ENCODE measurements at regions not wholly inside any gene's neighbourhood (a gene's known extent, or its start where the extent isn't known, plus 50 kb on each side); places are given as distances from the start of the nearest gene placed in this dataset.

GRCh38 chr5:147981074-147981473 lies 74.7 kb upstream of the C5orf46 start:
- no peak for TF ChIP-seq FOXM1 (IDR thresholded peaks at IDR 0.05; ENCODE audit: borderline replicate concordance)
- TF ChIP-seq PKNOX1 (IDR thresholded peaks at IDR 0.05), result no peak
- no peak for TF ChIP-seq LEF1 (IDR thresholded peaks at IDR 0.05; ENCODE audit: borderline replicate concordance)
- no peak for TF ChIP-seq FOXK2 (IDR thresholded peaks at IDR 0.05)
- no peak for TF ChIP-seq L3MBTL2 (conservative IDR thresholded peaks at IDR 0.05)
- no peak for TF ChIP-seq CTBP1 (IDR thresholded peaks at IDR 0.05; ENCODE audit: borderline replicate concordance)
- TF ChIP-seq BHLHE40 (IDR thresholded peaks at IDR 0.05; ENCODE audit: borderline replicate concordance), result no peak
- TF ChIP-seq ELF4 (IDR thresholded peaks at IDR 0.05), result no peak
- no peak for TF ChIP-seq SUZ12 (IDR thresholded peaks at IDR 0.05)
- no peak for TF ChIP-seq SP1 (IDR thresholded peaks at IDR 0.05)
- no peak for TF ChIP-seq FOXA1 (IDR thresholded peaks at IDR 0.05)
- TF ChIP-seq ZNF384 (IDR thresholded peaks at IDR 0.05), result no peak
- TF ChIP-seq TARDBP (IDR thresholded peaks at IDR 0.05), result no peak
- TF ChIP-seq NFRKB (IDR thresholded peaks at IDR 0.05), result no peak
- TF ChIP-seq HDGF (IDR thresholded peaks at IDR 0.05; ENCODE audit: borderline replicate concordance), result no peak
- TF ChIP-seq ARNT (IDR thresholded peaks at IDR 0.05), result no peak
- ChIA-PET CTCF (no interaction called here), POLR2A (no interaction called here)
- no peak for DNase-seq (ENCODE audit: extremely low spot score)

- TF ChIP-seq FOXA1 (IDR thresholded peaks at IDR 0.05), result no peak
- TF ChIP-seq NFRKB (IDR thresholded peaks at IDR 0.05), result no peak
- no peak for TF ChIP-seq ZNF384 (IDR thresholded peaks at IDR 0.05)
- TF ChIP-seq HDGF (IDR thresholded peaks at IDR 0.05; ENCODE audit: borderline replicate concordance), result no peak
- TF ChIP-seq FOXK2 (IDR thresholded peaks at IDR 0.05), result no peak
- no peak for TF ChIP-seq SP1 (IDR thresholded peaks at IDR 0.05)
- no peak for TF ChIP-seq ELF4 (IDR thresholded peaks at IDR 0.05)
- no peak for TF ChIP-seq FOXM1 (IDR thresholded peaks at IDR 0.05; ENCODE audit: borderline replicate concordance)
- TF ChIP-seq L3MBTL2 (conservative IDR thresholded peaks at IDR 0.05), result no peak
- no peak for TF ChIP-seq TARDBP (IDR thresholded peaks at IDR 0.05)
- TF ChIP-seq CTBP1 (IDR thresholded peaks at IDR 0.05; ENCODE audit: borderline replicate concordance), result no peak
- no peak for TF ChIP-seq LEF1 (IDR thresholded peaks at IDR 0.05; ENCODE audit: borderline replicate concordance)
- TF ChIP-seq SUZ12 (IDR thresholded peaks at IDR 0.05), result no peak
- TF ChIP-seq ARNT (IDR thresholded peaks at IDR 0.05), result no peak
- TF ChIP-seq PKNOX1 (IDR thresholded peaks at IDR 0.05), result no peak
- no peak for DNase-seq (ENCODE audit: extremely low spot score)
- CTCF ChIA-PET, result no interaction called here
- POLR2A ChIA-PET, result no interaction called here
These were observed 73.4 kb upstream of the C5orf46 start for GRCh38 chr5:147979761-147980160.

- POLR2A ChIA-PET, result no interaction called here
- no peak for DNase-seq (ENCODE audit: extremely low spot score)
- CTCF ChIA-PET, result no interaction called here
- TF ChIP-seq FOXA1 (IDR thresholded peaks at IDR 0.05) (no peak), ARNT (IDR thresholded peaks at IDR 0.05) (no peak), LEF1 (IDR thresholded peaks at IDR 0.05; ENCODE audit: borderline replicate concordance) (no peak), FOXK2 (IDR thresholded peaks at IDR 0.05) (no peak), PKNOX1 (IDR thresholded peaks at IDR 0.05) (no peak), ZNF384 (IDR thresholded peaks at IDR 0.05) (no peak), FOXM1 (IDR thresholded peaks at IDR 0.05; ENCODE audit: borderline replicate concordance) (no peak), BHLHE40 (IDR thresholded peaks at IDR 0.05; ENCODE audit: borderline replicate concordance) (no peak), TARDBP (IDR thresholded peaks at IDR 0.05) (no peak), SUZ12 (IDR thresholded peaks at IDR 0.05) (no peak), HDGF (IDR thresholded peaks at IDR 0.05; ENCODE audit: borderline replicate concordance) (no peak), SP1 (IDR thresholded peaks at IDR 0.05) (no peak), NFRKB (IDR thresholded peaks at IDR 0.05) (no peak), ELF4 (IDR thresholded peaks at IDR 0.05) (no peak), CTBP1 (IDR thresholded peaks at IDR 0.05; ENCODE audit: borderline replicate concordance) (no peak), L3MBTL2 (conservative IDR thresholded peaks at IDR 0.05) (no peak)
These were observed 65.9 kb upstream of the C5orf46 start for GRCh38 chr5:147972076-147972840.

GRCh38 chr5:147971472-147971871 lies 65.1 kb upstream of the C5orf46 start:
- no peak for DNase-seq (ENCODE audit: extremely low spot score)
- TF ChIP-seq FOXK2 (IDR thresholded peaks at IDR 0.05), result no peak
- no peak for TF ChIP-seq ARNT (IDR thresholded peaks at IDR 0.05)
- no peak for TF ChIP-seq SUZ12 (IDR thresholded peaks at IDR 0.05)
- TF ChIP-seq ELF4 (IDR thresholded peaks at IDR 0.05), result no peak
- no peak for TF ChIP-seq LEF1 (IDR thresholded peaks at IDR 0.05; ENCODE audit: borderline replicate concordance)
- no peak for TF ChIP-seq ZNF384 (IDR thresholded peaks at IDR 0.05)
- POLR2A ChIA-PET, result no interaction called here
- CTCF ChIA-PET, result no interaction called here

GRCh38 chr5:147968855-147969254 lies 62.5 kb upstream of the C5orf46 start:
- ChIA-PET POLR2A (no interaction called here), CTCF (no interaction called here)
- no peak for DNase-seq (ENCODE audit: extremely low spot score)
- TF ChIP-seq HDGF (IDR thresholded peaks at IDR 0.05; ENCODE audit: borderline replicate concordance), result no peak
- no peak for TF ChIP-seq FOXM1 (IDR thresholded peaks at IDR 0.05; ENCODE audit: borderline replicate concordance)
- TF ChIP-seq ZNF384 (IDR thresholded peaks at IDR 0.05), result no peak
- TF ChIP-seq ELF4 (IDR thresholded peaks at IDR 0.05), result no peak
- TF ChIP-seq FOXA1 (IDR thresholded peaks at IDR 0.05), result no peak
- no peak for TF ChIP-seq PKNOX1 (IDR thresholded peaks at IDR 0.05)
- no peak for TF ChIP-seq NFRKB (IDR thresholded peaks at IDR 0.05)
- TF ChIP-seq SUZ12 (IDR thresholded peaks at IDR 0.05), result no peak
- TF ChIP-seq ARNT (IDR thresholded peaks at IDR 0.05), result no peak
- TF ChIP-seq L3MBTL2 (conservative IDR thresholded peaks at IDR 0.05), result no peak
- TF ChIP-seq LEF1 (IDR thresholded peaks at IDR 0.05; ENCODE audit: borderline replicate concordance), result no peak
- no peak for TF ChIP-seq FOXK2 (IDR thresholded peaks at IDR 0.05)
- TF ChIP-seq SP1 (IDR thresholded peaks at IDR 0.05), result no peak
- no peak for TF ChIP-seq CTBP1 (IDR thresholded peaks at IDR 0.05; ENCODE audit: borderline replicate concordance)
- TF ChIP-seq TARDBP (IDR thresholded peaks at IDR 0.05), result no peak

Data from HEK293T (cell line).